ENCODE measurements at regions not wholly inside any gene's neighbourhood (a gene's known extent, or its start where the extent isn't known, plus 50 kb on each side); places are given as distances from the start of the nearest gene placed in this dataset.
"Not testable (repeated sequence)": the region's sequence is repeated elsewhere in the genome, so short reads cannot be mapped to it uniquely, and the experiment has no call there.

- DNase-seq (ENCODE audit: low spot score): no peak
These were observed 505.3 kb upstream of the ZNF608 start for GRCh38 chr5:125251703-125252102.

- DNase-seq (ENCODE audit: low spot score): not testable (repeated sequence)
These were observed 507.2 kb upstream of the ZNF608 start for GRCh38 chr5:125253634-125254033.

GRCh38 chr5:125254267-125254666, 507.8 kb upstream of the ZNF608 start:
- DNase-seq (ENCODE audit: low spot score): no peak

DNA sequence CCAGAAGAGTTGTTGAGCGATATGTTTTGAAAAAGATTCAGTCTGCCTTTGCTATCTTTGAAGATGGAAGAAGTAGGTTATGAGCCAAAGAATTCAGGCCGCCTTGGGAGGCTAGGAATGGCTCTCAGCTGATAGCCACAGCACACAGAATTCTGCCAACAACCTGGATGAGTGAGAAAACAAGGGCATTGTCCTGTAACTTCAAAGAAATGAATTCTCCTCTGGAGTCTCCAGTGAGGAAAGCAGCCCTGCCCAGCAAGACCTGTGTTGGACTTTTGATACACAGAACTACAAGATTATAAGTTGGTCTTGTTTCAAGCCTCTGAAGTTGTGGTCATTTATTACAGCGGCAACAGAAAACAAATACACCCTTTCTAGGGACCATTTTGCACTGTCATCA, 509.9 kb upstream of the ZNF608 start:
- no peak for DNase-seq (ENCODE audit: low spot score)

- DNase-seq (ENCODE audit: low spot score): no peak
These were observed 510.9 kb upstream of the ZNF608 start for GRCh38 chr5:125257057-125257972.

DNA sequence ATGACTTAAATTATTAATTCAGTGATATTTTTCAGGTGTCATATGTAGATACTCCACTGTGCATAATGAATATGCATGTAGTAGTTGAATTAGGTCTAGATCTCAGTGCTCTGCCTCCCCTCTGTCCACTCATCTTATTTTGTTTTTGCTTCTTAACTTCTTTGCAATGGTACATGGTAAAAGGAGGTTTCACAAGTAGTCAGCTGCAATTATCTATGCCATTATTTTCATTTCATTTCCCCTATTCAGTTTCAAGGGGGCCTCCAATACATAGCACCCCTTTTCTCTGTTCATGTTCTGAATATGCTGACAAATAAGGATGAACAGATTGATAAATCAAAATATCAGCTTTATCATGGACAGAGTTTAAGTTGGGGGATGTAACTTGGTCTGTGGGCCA, 511.6 kb upstream of the ZNF608 start:
- no peak for DNase-seq (ENCODE audit: low spot score)

DNA sequence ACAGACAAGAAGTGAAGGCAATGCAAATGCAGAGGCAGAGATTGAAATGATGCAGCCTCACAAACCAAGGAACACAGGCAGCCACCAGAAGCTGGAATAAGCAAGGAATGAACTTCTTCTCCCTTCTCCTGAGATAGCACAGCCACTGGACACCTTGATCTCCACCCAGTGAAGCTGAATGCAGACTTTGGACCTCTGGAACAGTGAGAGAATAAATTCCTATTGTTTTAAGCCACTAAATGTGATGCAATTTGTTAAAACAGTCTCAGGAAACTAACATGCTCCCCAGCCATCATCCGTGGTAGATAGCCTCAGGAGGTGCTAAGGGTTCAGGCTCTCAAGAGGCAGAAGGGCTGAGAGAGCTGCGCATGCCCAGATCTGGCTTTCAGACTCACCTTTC, 512.2 kb upstream of the ZNF608 start:
- DNase-seq (ENCODE audit: low spot score): no peak

DNA sequence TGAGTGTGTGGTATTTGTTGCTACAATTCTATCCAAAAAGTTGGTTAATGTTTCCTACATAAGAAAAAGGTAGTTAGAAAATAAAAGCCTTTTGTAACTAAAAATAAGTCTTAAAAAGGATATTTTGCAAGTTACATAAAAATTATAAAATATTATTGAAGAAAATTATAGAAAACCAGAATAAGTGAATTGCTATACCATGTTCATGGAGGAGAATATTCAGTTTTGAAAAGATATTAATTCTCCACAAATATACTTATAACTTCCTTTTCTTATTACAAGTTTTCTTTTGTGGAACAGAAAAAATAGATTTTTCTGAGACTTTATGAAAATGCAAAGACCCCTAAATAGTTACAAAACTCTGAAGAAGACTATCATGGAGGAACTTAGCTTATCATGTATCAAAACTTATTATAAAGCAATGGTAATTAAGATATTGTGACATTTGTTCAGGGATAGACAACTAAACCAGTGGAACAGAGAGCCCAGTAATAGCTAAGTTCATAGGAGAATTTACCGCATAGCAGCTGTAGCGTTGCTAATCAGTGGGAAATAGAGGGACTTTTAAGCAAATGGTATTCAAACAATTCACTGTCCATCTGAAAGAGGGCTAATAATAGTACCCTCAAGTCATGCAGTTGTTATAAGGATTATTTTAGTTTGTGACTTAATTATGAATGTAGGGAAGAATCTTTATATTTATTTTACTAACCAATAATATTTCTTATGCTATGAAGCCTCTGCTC, 515.2 kb upstream of the ZNF608 start:
- no peak for DNase-seq (ENCODE audit: low spot score)

DNA sequence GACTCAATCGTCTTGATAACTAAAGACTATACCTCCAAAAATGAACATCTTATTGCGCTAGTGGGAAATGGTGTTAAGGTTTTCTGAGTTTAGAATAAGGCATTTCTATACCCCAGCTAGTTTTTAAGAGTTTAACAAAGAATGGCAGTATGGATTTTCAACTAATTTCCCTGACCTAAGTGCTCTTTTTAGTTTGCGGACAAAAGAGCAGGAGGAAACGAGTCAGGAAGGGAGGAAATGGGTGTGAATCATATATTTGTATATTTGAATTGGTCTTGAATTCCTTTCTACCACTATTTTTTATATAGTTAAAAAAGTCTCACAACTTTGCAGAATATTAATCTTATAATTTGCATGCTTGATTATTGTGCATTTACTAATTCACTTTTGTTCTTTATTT, 516.3 kb upstream of the ZNF608 start:
- DNase-seq (ENCODE audit: low spot score): peak; percentile 31

- peak; percentile 13 for DNase-seq (ENCODE audit: low spot score)
These were observed 516.9 kb upstream of the ZNF608 start for GRCh38 chr5:125263356-125263755.

- DNase-seq (ENCODE audit: low spot score): no peak
These were observed 519.7 kb upstream of the ZNF608 start for GRCh38 chr5:125266106-125266505.

- DNase-seq (ENCODE audit: low spot score): no peak
These were observed 521.3 kb upstream of the ZNF608 start for GRCh38 chr5:125267636-125268248.

- no peak for DNase-seq (ENCODE audit: low spot score)
These were observed 523.5 kb upstream of the ZNF608 start for GRCh38 chr5:125269926-125270325.

GRCh38 chr5:125272357-125272756, 525.9 kb upstream of the ZNF608 start:
- no peak for DNase-seq (ENCODE audit: low spot score)

DNA sequence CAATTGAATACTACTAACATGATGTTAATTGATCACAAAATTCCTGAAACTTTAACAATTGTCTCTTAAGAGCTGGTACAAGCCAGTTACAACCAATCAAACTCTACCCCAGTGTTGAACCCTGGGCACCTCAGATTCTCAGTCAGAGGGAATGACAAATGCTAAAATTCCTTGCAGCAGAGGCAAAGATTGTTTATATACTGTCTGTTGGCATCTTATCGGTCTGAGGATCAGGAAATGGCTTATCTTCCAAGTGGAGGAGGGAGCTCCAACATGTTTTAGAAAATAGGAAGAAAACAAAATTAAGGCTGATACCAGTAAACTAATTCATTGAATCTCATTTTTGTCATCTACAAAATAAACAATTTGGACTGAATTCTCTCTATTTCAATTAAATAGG, 527.8 kb upstream of the ZNF608 start:
- no peak for DNase-seq (ENCODE audit: low spot score)

GRCh38 chr5:125274938-125275724, 528.7 kb upstream of the ZNF608 start:
- DNase-seq (ENCODE audit: low spot score): no peak

- DNase-seq (ENCODE audit: low spot score): no peak
These were observed 529.3 kb upstream of the ZNF608 start for GRCh38 chr5:125275725-125276090.

GRCh38 chr5:125276096-125276495, 529.7 kb upstream of the ZNF608 start:
- no peak for DNase-seq (ENCODE audit: low spot score)

GRCh38 chr5:125277494-125278154, 531.2 kb upstream of the ZNF608 start:
- peak; percentile 95 for DNase-seq (ENCODE audit: low spot score)

DNA sequence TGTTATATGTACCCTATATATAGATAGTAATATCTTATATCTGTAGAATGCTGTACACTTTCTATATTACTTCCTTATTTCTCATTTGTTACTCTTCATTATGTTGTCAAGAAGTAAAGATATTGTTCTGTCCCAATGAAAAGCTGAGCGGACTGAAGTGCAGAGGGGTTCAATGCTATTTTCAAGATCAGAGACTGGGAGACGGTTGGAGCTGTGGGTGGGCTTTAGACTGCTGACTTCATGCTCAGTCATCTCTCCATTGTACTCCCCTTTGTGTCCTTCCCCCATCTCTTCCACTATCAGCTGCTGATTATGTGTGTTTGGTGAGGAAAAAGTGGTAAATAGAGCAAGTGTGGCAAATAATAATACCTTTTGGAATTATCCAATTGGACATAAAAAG, 532.3 kb upstream of the ZNF608 start:
- DNase-seq (ENCODE audit: low spot score): no peak

DNA sequence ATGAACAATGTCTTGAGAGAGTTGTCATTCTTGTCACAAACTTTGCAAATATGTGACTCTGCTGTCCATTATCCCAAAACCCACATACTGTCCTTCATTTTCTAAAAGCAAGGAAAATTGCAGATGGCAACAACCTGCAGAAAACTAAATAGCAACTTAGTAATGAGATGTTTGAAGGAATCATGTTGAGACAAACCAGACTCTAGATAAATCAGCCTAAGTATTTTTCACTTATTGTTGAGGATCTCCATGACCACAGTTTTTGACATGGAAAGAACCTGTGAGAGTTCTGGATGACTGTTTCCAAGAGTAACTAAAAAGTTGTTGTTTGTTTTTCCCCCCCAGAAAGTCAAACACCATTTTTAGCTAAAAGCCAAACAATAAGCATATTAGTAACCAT, 535.2 kb upstream of the ZNF608 start:
- DNase-seq (ENCODE audit: low spot score): no peak

GRCh38 chr5:125283372-125283771, 536.9 kb upstream of the ZNF608 start:
- no peak for DNase-seq (ENCODE audit: low spot score)

Data from kidney capillary endothelial cell (primary cell).